NB4 (cell line): ENCODE measurements at regions not wholly inside any gene's neighbourhood (a gene's known extent, or its start where the extent isn't known, plus 50 kb on each side); places are given as distances from the start of the nearest gene placed in this dataset.

Experiments
- DNase-seq: peaks from one replicate; pipeline ENCODE4 v3.0.0; 2010; ENCODE audit warnings: low read depth
- H3K4me3 ChIP-seq: one replicate; pipeline ENCODE4 v1.5.1; 2011; ENCODE audit warnings: mild to moderate bottlenecking, low read depth, low read length, moderate library complexity
- MYC ChIP-seq: IDR thresholded peaks from 2 replicates; pipeline ENCODE4 v1.6.1; 2011; ENCODE audit warnings: low read depth, low read length
- POLR2A ChIP-seq: IDR thresholded peaks from 2 replicates; pipeline ENCODE4 v1.6.1; 2011; ENCODE audit warnings: mild to moderate bottlenecking; ENCODE audit not compliant: insufficient read length; ENCODE audit errors: extremely low read depth
- TF ChIP-seq, protein P1 (sequence below): IDR thresholded peaks from one replicate; pipeline ENCODE4 v1.5.1; 2012; ENCODE audit warnings: low read depth, low read length
- TF ChIP-seq, protein P2 (sequence below): IDR thresholded peaks from 2 replicates; pipeline ENCODE4 v1.6.1; 2011; ENCODE audit warnings: low read depth, low read length

DNA sequence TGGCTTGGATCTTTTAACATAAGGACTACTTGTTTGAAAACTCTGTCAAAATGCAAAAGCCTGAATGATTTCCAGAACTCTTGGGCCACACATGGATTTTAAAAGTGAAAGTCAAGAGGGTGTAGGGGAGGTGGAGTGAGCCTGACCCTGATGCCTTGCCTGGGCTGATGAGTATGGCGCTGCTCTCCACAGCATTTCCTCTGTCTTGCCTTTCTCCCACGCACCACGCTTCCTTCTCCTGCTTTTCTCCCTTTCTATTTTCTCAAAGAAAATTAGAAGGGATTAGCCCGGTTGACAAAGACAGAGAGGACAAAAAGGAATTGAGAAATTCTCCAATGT is 207.0 kb upstream of the CCDC68 start:
- no peak for TF ChIP-seq POLR2A
- TF ChIP-seq MYC: no peak
- TF ChIP-seq, protein P1, sequence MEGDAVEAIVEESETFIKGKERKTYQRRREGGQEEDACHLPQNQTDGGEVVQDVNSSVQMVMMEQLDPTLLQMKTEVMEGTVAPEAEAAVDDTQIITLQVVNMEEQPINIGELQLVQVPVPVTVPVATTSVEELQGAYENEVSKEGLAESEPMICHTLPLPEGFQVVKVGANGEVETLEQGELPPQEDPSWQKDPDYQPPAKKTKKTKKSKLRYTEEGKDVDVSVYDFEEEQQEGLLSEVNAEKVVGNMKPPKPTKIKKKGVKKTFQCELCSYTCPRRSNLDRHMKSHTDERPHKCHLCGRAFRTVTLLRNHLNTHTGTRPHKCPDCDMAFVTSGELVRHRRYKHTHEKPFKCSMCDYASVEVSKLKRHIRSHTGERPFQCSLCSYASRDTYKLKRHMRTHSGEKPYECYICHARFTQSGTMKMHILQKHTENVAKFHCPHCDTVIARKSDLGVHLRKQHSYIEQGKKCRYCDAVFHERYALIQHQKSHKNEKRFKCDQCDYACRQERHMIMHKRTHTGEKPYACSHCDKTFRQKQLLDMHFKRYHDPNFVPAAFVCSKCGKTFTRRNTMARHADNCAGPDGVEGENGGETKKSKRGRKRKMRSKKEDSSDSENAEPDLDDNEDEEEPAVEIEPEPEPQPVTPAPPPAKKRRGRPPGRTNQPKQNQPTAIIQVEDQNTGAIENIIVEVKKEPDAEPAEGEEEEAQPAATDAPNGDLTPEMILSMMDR: no peak
- TF ChIP-seq, protein P2, sequence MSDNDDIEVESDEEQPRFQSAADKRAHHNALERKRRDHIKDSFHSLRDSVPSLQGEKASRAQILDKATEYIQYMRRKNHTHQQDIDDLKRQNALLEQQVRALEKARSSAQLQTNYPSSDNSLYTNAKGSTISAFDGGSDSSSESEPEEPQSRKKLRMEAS: no peak
- no peak overlapping the region for H3K4me3 ChIP-seq
- DNase-seq: no peak

DNA sequence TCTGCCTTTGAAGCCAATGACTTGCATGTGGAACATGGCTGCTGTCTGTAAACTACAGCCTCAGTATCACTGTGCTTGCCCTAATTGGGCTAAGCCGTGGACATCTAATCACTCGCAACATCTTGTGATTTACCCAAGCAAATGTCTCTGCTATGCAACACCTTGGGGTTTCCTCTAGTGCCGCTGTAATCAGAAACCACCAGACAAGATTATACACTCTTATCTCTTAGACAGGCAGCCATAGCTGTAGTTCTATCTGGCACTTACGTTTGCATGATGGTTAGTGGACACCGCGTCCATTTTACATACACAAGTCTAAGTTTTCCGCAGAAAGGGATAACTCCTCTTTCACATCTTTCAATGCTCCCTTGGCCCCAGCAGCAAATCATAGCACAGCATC is 204.3 kb upstream of the CCDC68 start:
- TF ChIP-seq, protein P2: no peak
- TF ChIP-seq POLR2A: no peak
- TF ChIP-seq, protein P1: no peak
- no peak for TF ChIP-seq MYC
- H3K4me3 ChIP-seq: no peak overlapping the region
- no peak for DNase-seq

DNA sequence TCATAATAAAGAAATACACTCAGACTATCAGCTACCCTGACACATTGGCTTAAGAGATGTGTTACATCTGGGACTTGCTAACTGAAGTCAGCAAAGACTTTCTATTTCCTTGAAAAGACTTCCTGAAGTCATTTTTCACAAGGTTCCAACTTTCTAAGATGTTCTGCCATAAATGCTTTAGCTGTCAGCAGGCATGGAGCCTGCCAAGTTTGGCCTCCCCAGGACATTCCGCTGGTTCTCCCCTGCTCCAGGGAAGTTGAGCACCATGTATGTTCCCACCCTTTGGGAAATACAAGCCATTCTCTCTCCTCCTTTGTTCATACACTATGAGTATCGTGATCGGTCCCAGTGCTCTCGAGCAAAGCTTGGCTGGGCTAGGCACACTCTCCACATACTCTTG is 202.7 kb upstream of the CCDC68 start:
- TF ChIP-seq MYC (no peak), POLR2A (no peak)
- TF ChIP-seq, protein P2: no peak
- TF ChIP-seq, protein P1: no peak

DNA sequence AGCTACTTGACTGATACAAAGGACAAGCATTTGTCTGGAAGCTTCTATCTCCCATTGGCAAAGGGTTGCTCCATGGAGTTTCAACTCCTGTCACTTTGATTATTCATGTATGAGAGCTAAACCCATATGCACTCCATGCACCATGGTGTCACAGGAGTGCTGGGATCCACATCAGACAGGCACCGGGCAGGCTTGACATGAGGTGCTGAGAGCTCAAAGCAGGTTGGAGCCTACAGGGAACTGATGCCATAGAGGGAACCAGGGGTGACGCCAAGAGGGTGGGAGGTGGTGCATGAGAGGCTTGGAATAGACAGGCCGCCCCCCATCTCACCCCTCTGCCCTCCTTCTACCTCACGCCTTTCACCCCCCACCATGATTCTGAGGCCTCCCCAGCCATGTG is 199.8 kb upstream of the CCDC68 start:
- no peak overlapping the region for H3K4me3 ChIP-seq
- no peak for DNase-seq
- TF ChIP-seq, protein P1: no peak
- TF ChIP-seq MYC (no peak), POLR2A (no peak)
- TF ChIP-seq, protein P2: no peak

More for the DNA sequence above, 202.7 kb upstream of the CCDC68 start:
- no peak for DNase-seq
- no peak overlapping the region for H3K4me3 ChIP-seq

DNA sequence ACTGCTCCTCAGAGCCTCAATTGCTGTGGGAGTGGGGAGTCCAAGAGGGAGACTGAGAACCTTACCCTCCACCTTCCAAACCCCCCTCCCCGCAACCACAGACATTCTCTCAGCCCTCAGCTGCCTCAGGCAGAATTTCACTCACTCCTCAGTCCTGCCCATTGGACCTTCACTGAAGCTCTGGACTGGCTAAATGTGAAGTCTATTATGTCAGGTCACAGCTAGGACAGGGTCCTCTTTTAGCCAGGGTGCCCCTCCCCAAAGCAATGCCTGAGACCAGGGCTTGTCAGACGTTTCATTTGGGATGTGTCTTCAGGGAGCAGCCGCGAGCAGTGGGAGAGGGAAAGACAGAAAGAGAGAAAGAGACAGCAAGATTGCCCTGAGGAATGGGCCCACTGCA is 199.3 kb upstream of the CCDC68 start:
- H3K4me3 ChIP-seq: no peak overlapping the region
- TF ChIP-seq, protein P1: no peak
- TF ChIP-seq MYC: no peak
- TF ChIP-seq POLR2A: no peak
- TF ChIP-seq, protein P2: no peak
- no peak for DNase-seq

DNA sequence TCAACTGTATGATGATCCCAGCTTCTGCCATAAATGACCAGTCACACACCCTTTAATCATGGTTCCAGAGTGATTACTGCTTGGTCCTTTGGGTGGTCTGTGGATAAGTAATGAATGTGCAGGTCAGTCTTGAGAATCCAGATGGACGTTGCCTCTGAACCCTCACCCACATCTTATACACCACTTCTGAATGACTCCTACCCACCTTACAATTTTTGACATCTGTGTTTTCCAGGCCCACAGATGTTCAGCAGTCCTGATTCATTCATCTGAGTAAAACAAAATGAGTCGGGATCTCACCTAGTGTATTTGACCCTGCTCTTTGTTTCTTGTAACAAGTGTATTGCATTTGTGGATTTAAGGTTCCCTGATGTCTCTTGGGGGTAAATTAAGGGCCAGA is 194.1 kb upstream of the CCDC68 start:
- TF ChIP-seq, protein P2: no peak
- no peak for TF ChIP-seq POLR2A
- no peak for TF ChIP-seq MYC
- TF ChIP-seq, protein P1: no peak
- DNase-seq: no peak
- H3K4me3 ChIP-seq: no peak overlapping the region
